ENCODE measurements at regions not wholly inside any gene's neighbourhood (a gene's known extent, or its start where the extent isn't known, plus 50 kb on each side); places are given as distances from the start of the nearest gene placed in this dataset.

DNA sequence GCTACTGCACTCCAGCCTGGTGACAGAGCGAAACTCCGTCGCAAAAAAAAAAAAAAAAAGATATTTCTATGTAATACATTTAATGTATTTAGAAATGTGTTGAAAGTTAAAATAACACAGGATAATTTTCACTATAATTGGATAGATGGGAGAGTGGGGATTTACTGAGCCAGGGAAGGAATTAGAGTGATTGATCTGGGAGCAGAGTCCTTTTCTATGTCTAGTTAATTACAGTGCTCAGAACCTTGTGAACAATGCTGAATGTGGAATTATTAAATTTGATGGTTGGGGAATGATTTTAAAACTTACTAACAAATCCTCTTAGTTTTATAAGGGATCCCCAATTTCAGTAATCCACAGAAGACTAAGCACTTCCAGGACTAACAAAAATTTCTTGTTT, 239.7 kb downstream of the CSNK1G3 start:
- intact Hi-C loops (cut with micrococcal nuclease), result no loop called here
- TF ChIP-seq EZH2phosphoT487 (IDR thresholded peaks at IDR 0.05; ENCODE audit: borderline replicate concordance) (no peak), YY1 (IDR thresholded peaks at IDR 0.05; ENCODE audit: extremely low read depth, insufficient replicate concordance, low read depth, low read length) (no peak), POLR2A (IDR thresholded peaks at IDR 0.05; ENCODE audit: borderline replicate concordance, extremely low read depth, insufficient read depth, insufficient read length) (no peak), POLR2AphosphoS5 (IDR thresholded peaks at IDR 0.05; ENCODE audit: low read depth, low read length) (no peak)
- H3K27me3 ChIP-seq (ENCODE audit: insufficient read depth, low read length), result no peaks in the 10 kb centered on the region
- no peaks in the 10 kb centered on the region for H3K9me3 ChIP-seq (ENCODE audit: control insufficient read depth in 1 of 2, insufficient read depth in 1 of 2, low read depth in 1 of 2, low read length in 2 of 2)
- H3K79me2 ChIP-seq (ENCODE audit: insufficient read depth, low read length), result no peaks in the 10 kb centered on the region
- H3K27ac ChIP-seq (ENCODE audit: low read depth, low read length), result no peak overlapping the region
- H2AFZ ChIP-seq (ENCODE audit: low read depth, low read length, poor library complexity, severe bottlenecking), result no peak overlapping the region
- POLR2A ChIA-PET, result no interaction called here
- H3K4me1 ChIP-seq (ENCODE audit: control insufficient read depth in 1 of 2, insufficient read depth in 2 of 2, low read length in 2 of 2), result no peaks in the 10 kb centered on the region
- DNase-seq (ENCODE audit: low read depth, low spot score), result no peak
- no peaks in the 10 kb centered on the region for H4K20me1 ChIP-seq (ENCODE audit: insufficient read depth)
- no peak overlapping the region for H3K4me2 ChIP-seq (ENCODE audit: low read length)
- no peak for ATAC-seq
- H3K36me3 ChIP-seq (ENCODE audit: control insufficient read depth in 1 of 2, insufficient read depth in 2 of 2, low read length in 2 of 2), result no peaks in the 10 kb centered on the region
- H3K4me3 ChIP-seq (replicated peaks in 1 of 2; ENCODE audit: low read depth in 1 of 2, low read length in 2 of 2), result no peak overlapping the region
- no peak overlapping the region for H3K9ac ChIP-seq (ENCODE audit: low read length)
- no peaks in the 10 kb centered on the region for H3K9me2 ChIP-seq (ENCODE audit: insufficient read depth)
- CTCF ChIA-PET, result no interaction called here
- RAD21 ChIA-PET (ENCODE audit: low non-redundant PET in 1 of 2, low total read pairs in 2 of 2, uncharacterized antibody in 2 of 2, unreplicated experiment in 2 of 2), result no interaction called here
- BruUV-seq (replicated peaks), result no TSS peak

DNA sequence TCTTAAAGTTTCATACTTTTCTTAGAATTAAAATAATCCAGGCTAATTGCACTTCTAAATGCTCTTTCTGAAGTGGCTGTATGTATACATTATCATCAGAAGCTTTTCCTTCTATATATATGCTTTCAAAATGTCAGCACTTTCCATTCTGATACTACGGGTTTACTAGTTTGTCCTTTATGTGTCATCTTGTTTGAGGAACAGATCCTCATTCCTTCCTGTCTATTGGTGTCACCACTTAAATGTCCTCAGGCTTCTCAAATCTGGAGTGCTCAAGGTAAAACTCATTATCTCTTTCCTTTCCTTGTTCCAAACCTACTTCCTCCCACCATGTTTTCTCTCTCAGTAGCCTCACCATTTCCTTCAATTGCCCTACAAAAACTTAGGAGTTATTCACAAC, 236.3 kb downstream of the CSNK1G3 start:
- Histone ChIP-seq H3K4me3 (replicated peaks in 1 of 2; ENCODE audit: low read depth in 1 of 2, low read length in 2 of 2) (no peak overlapping the region), H3K9me3 (ENCODE audit: control insufficient read depth in 1 of 2, insufficient read depth in 1 of 2, low read depth in 1 of 2, low read length in 2 of 2) (no peaks in the 10 kb centered on the region), H3K9ac (ENCODE audit: low read length) (no peak overlapping the region), H3K27ac (ENCODE audit: low read depth, low read length) (no peak overlapping the region), H3K4me2 (ENCODE audit: low read length) (no peak overlapping the region), H3K9me2 (ENCODE audit: insufficient read depth) (no peaks in the 10 kb centered on the region), H4K20me1 (ENCODE audit: insufficient read depth) (no peaks in the 10 kb centered on the region), H3K36me3 (ENCODE audit: control insufficient read depth in 1 of 2, insufficient read depth in 2 of 2, low read length in 2 of 2) (no peaks in the 10 kb centered on the region), H2AFZ (ENCODE audit: low read depth, low read length, poor library complexity, severe bottlenecking) (no peak overlapping the region), H3K79me2 (ENCODE audit: insufficient read depth, low read length) (no peaks in the 10 kb centered on the region), H3K4me1 (ENCODE audit: control insufficient read depth in 1 of 2, insufficient read depth in 2 of 2, low read length in 2 of 2) (no peaks in the 10 kb centered on the region), H3K27me3 (ENCODE audit: insufficient read depth, low read length) (no peaks in the 10 kb centered on the region)
- DNase-seq (ENCODE audit: low read depth, low spot score), result no peak
- POLR2A ChIA-PET, result no interaction called here
- intact Hi-C loops (cut with micrococcal nuclease), result no loop called here
- TF ChIP-seq JUND (IDR thresholded peaks at IDR 0.05) (no peak), SP1 (IDR thresholded peaks at IDR 0.05; ENCODE audit: low read depth) (no peak), REST (IDR thresholded peaks at IDR 0.05; ENCODE audit: low read depth) (no peak), POLR2A (IDR thresholded peaks at IDR 0.05; ENCODE audit: borderline replicate concordance, extremely low read depth, insufficient read depth, insufficient read length) (no peak), TCF7L2 (IDR thresholded peaks at IDR 0.05; ENCODE audit: borderline replicate concordance, extremely low read depth, insufficient read depth, insufficient read length) (no peak), POLR2AphosphoS5 (IDR thresholded peaks at IDR 0.05; ENCODE audit: low read depth, low read length) (no peak), RAD21 (IDR thresholded peaks at IDR 0.05; ENCODE audit: low read depth) (no peak), ELF1 (IDR thresholded peaks at IDR 0.05; ENCODE audit: borderline replicate concordance, low read depth) (no peak), ZFX (IDR thresholded peaks at IDR 0.05) (no peak), YY1 (IDR thresholded peaks at IDR 0.05; ENCODE audit: extremely low read depth, insufficient replicate concordance, low read depth, low read length) (no peak), MAX (IDR thresholded peaks at IDR 0.05) (no peak), ZNF274 (IDR thresholded peaks at IDR 0.05; ENCODE audit: low read depth, low read length) (no peak)
- TF ChIP-seq, protein P1, sequence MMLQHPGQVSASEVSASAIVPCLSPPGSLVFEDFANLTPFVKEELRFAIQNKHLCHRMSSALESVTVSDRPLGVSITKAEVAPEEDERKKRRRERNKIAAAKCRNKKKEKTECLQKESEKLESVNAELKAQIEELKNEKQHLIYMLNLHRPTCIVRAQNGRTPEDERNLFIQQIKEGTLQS (IDR thresholded peaks at IDR 0.05), result no peak
- BruUV-seq (replicated peaks), result no TSS peak
- CTCF ChIA-PET, result no interaction called here
- RAD21 ChIA-PET (ENCODE audit: low non-redundant PET in 1 of 2, low total read pairs in 2 of 2, uncharacterized antibody in 2 of 2, unreplicated experiment in 2 of 2), result no interaction called here
- no peak for ATAC-seq

Data from HCT116 (cell line).